ENCODE measurements at regions not wholly inside any gene's neighbourhood (a gene's known extent, or its start where the extent isn't known, plus 50 kb on each side); places are given as distances from the start of the nearest gene placed in this dataset.

DNA sequence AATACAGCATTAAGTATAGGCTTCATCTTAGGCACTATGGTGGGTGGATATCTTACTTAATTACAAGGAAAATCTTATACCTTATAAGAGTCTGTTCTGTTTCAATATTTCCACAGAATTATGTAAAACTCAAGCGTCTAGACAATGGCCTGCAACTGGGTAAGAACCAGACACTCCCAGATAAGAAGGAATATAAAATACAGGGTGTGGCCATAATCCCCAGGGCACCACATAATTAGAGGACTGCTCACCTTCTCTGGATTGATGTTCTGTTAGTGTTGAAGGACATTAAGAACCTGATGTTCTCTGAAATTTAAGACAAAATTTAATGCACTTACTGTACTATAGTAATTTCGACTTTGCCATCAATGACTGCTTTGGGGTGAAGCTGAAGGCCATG, 198.2 kb upstream of the ARSJ start:
- DNase-seq (ENCODE audit: low spot score), result no peak

GRCh38 chr4:114178392-114178791, 198.9 kb upstream of the ARSJ start:
- DNase-seq (ENCODE audit: low spot score), result no peak

DNA sequence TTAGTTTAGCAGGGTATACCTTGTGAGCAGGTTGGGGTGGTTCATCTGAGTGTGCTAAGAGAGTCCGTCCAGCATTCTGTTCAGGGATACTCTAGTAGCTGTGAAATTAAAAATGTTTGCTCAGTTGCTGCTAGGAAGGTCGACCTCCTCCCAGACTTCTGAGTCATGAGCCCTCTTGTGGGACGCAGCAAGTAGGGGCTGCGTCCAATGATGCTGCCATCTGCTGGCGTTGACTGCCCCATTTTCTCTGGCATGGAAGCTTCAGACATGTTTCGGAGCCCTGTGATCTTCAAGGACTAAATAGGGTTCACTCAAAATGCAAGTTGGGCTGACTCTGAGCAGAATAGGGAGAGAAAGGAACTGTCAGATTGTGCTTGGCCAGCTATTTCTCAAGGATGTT, 201.0 kb upstream of the ARSJ start:
- peak; percentile 26 for DNase-seq (ENCODE audit: low spot score)

GRCh38 chr4:114184901-114185300, 205.5 kb upstream of the ARSJ start:
- DNase-seq (ENCODE audit: low spot score), result no peak

DNA sequence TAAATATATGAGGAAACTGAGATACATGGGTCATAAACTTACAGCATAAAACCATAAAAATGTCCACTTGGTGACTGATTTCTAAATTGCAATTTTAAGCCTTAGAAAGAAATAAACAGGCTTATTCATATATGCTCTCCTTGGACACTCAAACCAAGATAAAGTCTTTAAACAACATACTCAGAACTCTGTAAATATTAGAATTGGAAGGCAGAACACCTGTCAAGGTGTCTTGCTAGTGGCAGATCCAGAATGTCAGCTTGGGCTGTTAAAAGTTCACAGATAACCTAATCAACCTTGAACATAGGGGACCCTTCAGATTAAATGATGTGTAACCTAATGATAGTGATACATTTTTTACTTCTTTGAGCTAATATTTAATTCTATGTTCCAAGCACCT, 208.1 kb upstream of the ARSJ start:
- no peak for DNase-seq (ENCODE audit: low spot score)

- no peak for DNase-seq (ENCODE audit: low spot score)
Observed at GRCh38 chr4:114191496-114191895, 212.0 kb upstream of the ARSJ start.

GRCh38 chr4:114192854-114193253, 213.4 kb upstream of the ARSJ start:
- DNase-seq (ENCODE audit: low spot score), result no peak

GRCh38 chr4:114193624-114194399, 214.4 kb upstream of the ARSJ start:
- DNase-seq (ENCODE audit: low spot score), result no peak

GRCh38 chr4:114196606-114197005, 217.2 kb upstream of the ARSJ start:
- DNase-seq (ENCODE audit: low spot score), result no peak

- no peak for DNase-seq (ENCODE audit: low spot score)
Observed at GRCh38 chr4:114200026-114200425, 220.6 kb upstream of the ARSJ start.

DNA sequence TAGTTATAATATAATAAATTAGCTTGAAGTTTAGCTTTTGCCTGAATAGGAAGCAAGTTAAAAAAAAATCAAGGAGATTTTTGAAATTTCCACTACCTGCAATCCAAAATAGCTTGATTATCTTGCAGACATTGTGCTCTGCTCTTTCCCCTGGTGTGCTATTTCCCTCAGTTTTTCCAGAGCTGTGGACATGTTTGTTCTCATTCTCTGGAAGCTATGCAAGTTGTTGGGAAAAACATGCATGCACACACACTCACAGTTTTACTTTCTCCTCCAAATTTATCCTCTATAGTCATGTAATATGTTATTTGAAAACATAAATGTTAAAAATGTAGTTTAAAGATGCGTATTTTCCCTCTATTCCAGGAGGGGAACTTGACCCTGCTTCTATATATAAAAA, 225.8 kb upstream of the ARSJ start:
- DNase-seq (ENCODE audit: low spot score), result no peak

DNA sequence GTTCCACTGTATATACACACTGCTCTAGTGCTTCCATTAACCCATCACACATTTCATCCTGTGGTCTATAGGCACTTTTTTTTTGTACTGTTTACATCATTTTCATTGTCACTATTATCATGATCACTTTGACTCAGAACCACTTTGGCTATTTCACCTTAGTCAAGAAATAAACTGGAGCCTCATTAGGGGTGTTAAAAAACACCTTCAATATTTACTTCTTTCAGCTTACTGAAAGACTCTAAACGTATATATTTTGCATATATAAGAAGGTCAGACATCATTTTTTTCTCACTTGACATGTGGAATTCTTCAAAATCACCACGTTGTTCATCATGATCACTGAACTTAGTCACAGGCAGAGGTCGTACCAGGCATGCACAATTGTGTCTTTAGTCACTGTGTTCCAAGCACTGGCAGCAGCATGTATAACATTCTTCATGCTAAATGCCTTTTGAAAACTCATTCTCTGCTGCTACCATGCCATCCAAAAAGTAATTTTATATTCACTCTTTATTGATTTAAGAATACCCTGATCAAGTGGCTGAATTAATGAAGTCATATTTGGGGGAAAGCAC, 229.2 kb upstream of the ARSJ start:
- DNase-seq (ENCODE audit: low spot score), result no peak

DNA sequence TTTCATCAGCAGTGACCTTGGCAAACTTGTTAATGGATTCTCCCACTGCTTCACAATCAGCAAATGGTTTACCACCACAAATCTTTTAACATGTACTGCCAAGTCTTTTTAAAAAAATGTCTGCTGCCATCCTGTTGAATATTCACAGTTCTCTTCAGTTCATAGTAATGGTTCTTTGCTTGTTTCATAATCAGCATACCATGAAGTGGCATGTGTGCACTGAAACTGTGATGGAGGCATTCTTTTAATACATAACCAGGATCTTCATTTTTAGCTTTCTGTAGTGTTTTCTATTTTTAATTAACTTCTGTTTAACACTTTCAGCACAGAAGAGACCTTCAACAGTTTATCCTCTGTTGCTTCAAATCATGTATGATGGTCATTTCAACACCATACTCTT, 230.1 kb upstream of the ARSJ start:
- DNase-seq (ENCODE audit: low spot score), result no peak

DNA sequence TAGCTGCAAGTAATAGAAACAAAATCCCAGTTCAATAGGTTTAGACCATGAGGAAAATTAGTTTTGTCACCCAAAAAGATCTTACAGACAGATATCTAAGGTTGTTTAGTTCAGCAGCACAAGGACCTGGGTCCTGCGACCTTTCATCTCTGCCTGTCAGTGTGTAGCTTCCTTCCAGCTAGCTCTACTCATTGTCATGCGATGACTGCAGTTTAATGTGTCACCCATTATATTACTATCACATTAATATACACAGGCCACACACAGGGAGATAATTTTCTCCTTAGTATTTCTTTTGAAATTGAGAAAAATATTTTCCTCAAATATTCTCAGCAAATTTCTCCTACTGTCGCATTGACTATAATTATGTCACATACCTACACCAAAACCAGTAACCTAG, 232.1 kb upstream of the ARSJ start:
- no peak for DNase-seq (ENCODE audit: low spot score)

GRCh38 chr4:114217150-114217817, 237.8 kb upstream of the ARSJ start:
- DNase-seq (ENCODE audit: low spot score), result no peak

GRCh38 chr4:114223580-114223979, 244.1 kb upstream of the ARSJ start:
- DNase-seq (ENCODE audit: low spot score), result no peak

- DNase-seq (ENCODE audit: low spot score), result no peak
Observed at GRCh38 chr4:114225436-114225835, 246.0 kb upstream of the ARSJ start.

- DNase-seq (ENCODE audit: low spot score), result no peak
Observed at GRCh38 chr4:114226179-114226578, 246.7 kb upstream of the ARSJ start.

GRCh38 chr4:114226968-114227760, 247.7 kb upstream of the ARSJ start:
- DNase-seq (ENCODE audit: low spot score), result no peak

- DNase-seq (ENCODE audit: low spot score), result no peak
Observed at GRCh38 chr4:114229706-114230105, 250.3 kb upstream of the ARSJ start.

DNA sequence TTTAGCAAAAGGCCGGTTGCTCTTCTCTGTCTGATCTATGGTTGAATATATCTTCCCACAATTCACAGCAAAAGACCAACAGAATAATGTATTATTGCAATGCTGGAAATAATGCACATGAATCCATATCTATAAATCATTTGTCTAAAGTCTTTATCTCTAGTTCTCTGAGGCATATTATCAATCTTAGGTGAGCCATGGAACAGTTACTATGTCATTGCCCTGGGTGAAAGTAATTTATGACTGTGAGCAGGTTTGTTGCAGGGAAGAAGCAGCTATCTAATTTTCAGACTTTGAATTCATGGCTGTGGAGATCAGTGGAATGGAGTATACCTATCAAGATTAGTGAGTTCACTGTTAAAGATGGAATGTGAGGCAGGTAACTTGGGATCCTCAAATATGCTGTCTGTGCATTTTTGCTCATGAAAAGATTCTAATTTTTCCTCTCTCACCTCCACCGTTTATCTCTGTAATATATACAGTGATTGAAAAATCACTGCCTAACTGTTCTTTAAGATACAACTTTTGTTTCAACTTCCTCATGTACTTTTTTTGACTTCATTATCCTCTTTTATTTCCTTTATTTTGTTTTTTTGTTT, 256.8 kb upstream of the ARSJ start:
- DNase-seq (ENCODE audit: low spot score), result no peak

GRCh38 chr4:114237997-114238396, 258.6 kb upstream of the ARSJ start:
- DNase-seq (ENCODE audit: low spot score), result no peak
